Gastroesophageal sphincter (tissue), 3 donors: ENCODE measurements at regions not wholly inside any gene's neighbourhood (a gene's known extent, or its start where the extent isn't known, plus 50 kb on each side); places are given as distances from the start of the nearest gene placed in this dataset.
"Not testable (repeated sequence)": the region's sequence is repeated elsewhere in the genome, so short reads cannot be mapped to it uniquely, and the experiment has no call there.

Experiments
- EP300 ChIP-seq: sonication (generic); formaldehyde crosslinking; IDR thresholded peaks from one replicate; pipeline ENCODE4 v1.6.1; 2017; ENCODE audit warnings: antibody characterized with exemption, mild to moderate bottlenecking
- POLR2A ChIP-seq, 2 donors: fragments of 450-650 bp; IDR thresholded peaks; one replicate each; pipeline ENCODE4 v1.6.1; 2017; ENCODE audit warnings: antibody characterized with exemption in 2 of 2, mild to moderate bottlenecking in 2 of 2, moderate library complexity in 1 of 2
- TF ChIP-seq, protein P1 (sequence below), 4 experiments: fragments of 200-600 bp in 2 of 4; fragments of 450-650 bp in 2 of 4; sonication (generic) in 1 of 4; IDR thresholded peaks; one replicate each; pipeline ENCODE4 v1.5.1; 2017 to 2019; ENCODE audit warnings: antibody characterized with exemption in 4 of 4, mild to moderate bottlenecking in 2 of 4, moderate library complexity in 2 of 4

DNA sequence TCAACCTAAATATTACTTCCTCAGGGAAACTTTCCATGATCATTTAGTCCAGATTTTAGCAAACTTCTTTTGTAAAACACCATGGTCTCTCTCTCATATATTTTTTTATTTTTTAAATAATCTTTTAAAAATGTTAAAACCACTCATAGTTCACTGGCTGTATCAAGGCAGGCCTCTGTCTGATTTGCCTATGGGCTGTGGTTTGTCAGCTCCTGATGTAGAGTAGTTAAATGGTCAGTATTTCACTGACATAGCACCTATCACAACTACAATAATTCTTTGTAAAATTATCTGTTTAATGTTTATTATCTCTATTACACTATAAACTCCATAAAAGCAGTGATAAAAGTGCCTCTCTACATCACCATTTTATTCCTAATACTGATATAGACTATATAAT lies 108.9 kb downstream of the DDX11 start:
- TF ChIP-seq, protein P1, sequence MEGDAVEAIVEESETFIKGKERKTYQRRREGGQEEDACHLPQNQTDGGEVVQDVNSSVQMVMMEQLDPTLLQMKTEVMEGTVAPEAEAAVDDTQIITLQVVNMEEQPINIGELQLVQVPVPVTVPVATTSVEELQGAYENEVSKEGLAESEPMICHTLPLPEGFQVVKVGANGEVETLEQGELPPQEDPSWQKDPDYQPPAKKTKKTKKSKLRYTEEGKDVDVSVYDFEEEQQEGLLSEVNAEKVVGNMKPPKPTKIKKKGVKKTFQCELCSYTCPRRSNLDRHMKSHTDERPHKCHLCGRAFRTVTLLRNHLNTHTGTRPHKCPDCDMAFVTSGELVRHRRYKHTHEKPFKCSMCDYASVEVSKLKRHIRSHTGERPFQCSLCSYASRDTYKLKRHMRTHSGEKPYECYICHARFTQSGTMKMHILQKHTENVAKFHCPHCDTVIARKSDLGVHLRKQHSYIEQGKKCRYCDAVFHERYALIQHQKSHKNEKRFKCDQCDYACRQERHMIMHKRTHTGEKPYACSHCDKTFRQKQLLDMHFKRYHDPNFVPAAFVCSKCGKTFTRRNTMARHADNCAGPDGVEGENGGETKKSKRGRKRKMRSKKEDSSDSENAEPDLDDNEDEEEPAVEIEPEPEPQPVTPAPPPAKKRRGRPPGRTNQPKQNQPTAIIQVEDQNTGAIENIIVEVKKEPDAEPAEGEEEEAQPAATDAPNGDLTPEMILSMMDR (IDR thresholded peaks at IDR 0.05): not testable (repeated sequence)
- TF ChIP-seq POLR2A (IDR thresholded peaks at IDR 0.05); EP300: not testable (repeated sequence)
